ENCODE measurements at regions not wholly inside any gene's neighbourhood (a gene's known extent, or its start where the extent isn't known, plus 50 kb on each side); places are given as distances from the start of the nearest gene placed in this dataset.
A peak's percentile ranks its signal among the peaks of the same experiment; 100 is the strongest.

GRCh38 chr1:39107341-39108290 lies 81.5 kb downstream of the NDUFS5 start:
- Histone ChIP-seq H3K79me2 (ENCODE audit: control insufficient read depth, insufficient read depth, low read length) (peaks cover 82% of the 10 kb centered on the region), H3K27ac (ENCODE audit: control insufficient read depth, insufficient read depth, low read length) (peak overlapping the region; percentile 100), H3K9me3 (ENCODE audit: control insufficient read depth, low read depth, low read length) (no peaks in the 10 kb centered on the region), H3K36me3 (ENCODE audit: control insufficient read depth in 2 of 2, extremely low read depth in 1 of 2, insufficient read depth in 2 of 2, low read length in 2 of 2) (peaks cover 0 to 2% of the 10 kb centered on the region in 2 experiments), H4K20me1 (ENCODE audit: control insufficient read depth, extremely low read depth, insufficient read depth, low read length) (peaks cover 2% of the 10 kb centered on the region), H3K9me1 (ENCODE audit: control insufficient read depth, extremely low read depth, insufficient read depth, low read length) (no peaks in the 10 kb centered on the region), H3K27me3 (ENCODE audit: control insufficient read depth, extremely low read depth, insufficient read depth, low read length) (no peaks in the 10 kb centered on the region), H3K9ac (ENCODE audit: control insufficient read depth, extremely low read depth, insufficient read depth, low read length) (peak overlapping the region; percentile 99), H2AFZ (ENCODE audit: control insufficient read depth, low read length) (no peak overlapping the region), H3K4me1 (ENCODE audit: control insufficient read depth, extremely low read depth, insufficient read depth, low read length) (peaks cover 68% of the 10 kb centered on the region), H3K4me2 (ENCODE audit: control insufficient read depth, extremely low read depth, insufficient read depth, low read depth, low read length) (peak overlapping the region; percentile 89), H3K4me3 (ENCODE audit: control insufficient read depth in 2 of 3, extremely low read depth in 1 of 3, insufficient read depth in 2 of 3, low read depth in 1 of 3, low read length in 3 of 3) (peak overlapping the region; percentile 82 to 97 (median 94))
- dilution Hi-C loops (cut with MboI; ENCODE audit: extremely low pct_ligation_motif_present, low sequenced_read_pairs) = no loop called here
- no peak for TF ChIP-seq EZH2 (IDR thresholded peaks at IDR 0.05; ENCODE audit: low read length)
- TF ChIP-seq, protein P1, sequence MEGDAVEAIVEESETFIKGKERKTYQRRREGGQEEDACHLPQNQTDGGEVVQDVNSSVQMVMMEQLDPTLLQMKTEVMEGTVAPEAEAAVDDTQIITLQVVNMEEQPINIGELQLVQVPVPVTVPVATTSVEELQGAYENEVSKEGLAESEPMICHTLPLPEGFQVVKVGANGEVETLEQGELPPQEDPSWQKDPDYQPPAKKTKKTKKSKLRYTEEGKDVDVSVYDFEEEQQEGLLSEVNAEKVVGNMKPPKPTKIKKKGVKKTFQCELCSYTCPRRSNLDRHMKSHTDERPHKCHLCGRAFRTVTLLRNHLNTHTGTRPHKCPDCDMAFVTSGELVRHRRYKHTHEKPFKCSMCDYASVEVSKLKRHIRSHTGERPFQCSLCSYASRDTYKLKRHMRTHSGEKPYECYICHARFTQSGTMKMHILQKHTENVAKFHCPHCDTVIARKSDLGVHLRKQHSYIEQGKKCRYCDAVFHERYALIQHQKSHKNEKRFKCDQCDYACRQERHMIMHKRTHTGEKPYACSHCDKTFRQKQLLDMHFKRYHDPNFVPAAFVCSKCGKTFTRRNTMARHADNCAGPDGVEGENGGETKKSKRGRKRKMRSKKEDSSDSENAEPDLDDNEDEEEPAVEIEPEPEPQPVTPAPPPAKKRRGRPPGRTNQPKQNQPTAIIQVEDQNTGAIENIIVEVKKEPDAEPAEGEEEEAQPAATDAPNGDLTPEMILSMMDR (optimal IDR thresholded peaks at IDR 0.05 in 1 of 3, IDR thresholded peaks at IDR 0.05 in 1 of 3, conservative IDR thresholded peaks at IDR 0.05 in 1 of 3; ENCODE audit: extremely low read depth in 1 of 3, insufficient read depth in 2 of 3, low read length in 3 of 3) = no peak
- DNase-seq (ENCODE audit: low read depth, low spot score) = no peak
- FAIRE-seq = peak; percentile 9

- Histone ChIP-seq H3K9ac (ENCODE audit: control insufficient read depth, extremely low read depth, insufficient read depth, low read length) (no peak overlapping the region), H2AFZ (ENCODE audit: control insufficient read depth, low read length) (no peak overlapping the region), H3K9me1 (ENCODE audit: control insufficient read depth, extremely low read depth, insufficient read depth, low read length) (no peaks in the 10 kb centered on the region), H3K79me2 (ENCODE audit: control insufficient read depth, insufficient read depth, low read length) (peaks cover 94% of the 10 kb centered on the region), H3K4me2 (ENCODE audit: control insufficient read depth, extremely low read depth, insufficient read depth, low read depth, low read length) (peak overlapping the region; percentile 53), H3K9me3 (ENCODE audit: control insufficient read depth, low read depth, low read length) (no peaks in the 10 kb centered on the region), H3K36me3 (ENCODE audit: control insufficient read depth in 2 of 2, extremely low read depth in 1 of 2, insufficient read depth in 2 of 2, low read length in 2 of 2) (peaks cover 0 to 2% of the 10 kb centered on the region in 2 experiments), H3K4me1 (ENCODE audit: control insufficient read depth, extremely low read depth, insufficient read depth, low read length) (peaks cover 69% of the 10 kb centered on the region), H3K27ac (ENCODE audit: control insufficient read depth, insufficient read depth, low read length) (peak overlapping the region; percentile 94), H3K4me3 (ENCODE audit: control insufficient read depth in 2 of 3, extremely low read depth in 1 of 3, insufficient read depth in 2 of 3, low read depth in 1 of 3, low read length in 3 of 3) (no peak overlapping the region), H4K20me1 (ENCODE audit: control insufficient read depth, extremely low read depth, insufficient read depth, low read length) (peaks cover 7% of the 10 kb centered on the region), H3K27me3 (ENCODE audit: control insufficient read depth, extremely low read depth, insufficient read depth, low read length) (no peaks in the 10 kb centered on the region)
- dilution Hi-C loops (cut with MboI; ENCODE audit: extremely low pct_ligation_motif_present, low sequenced_read_pairs) = no loop called here
- FAIRE-seq (no peak), DNase-seq (ENCODE audit: low read depth, low spot score) (no peak)
- TF ChIP-seq EZH2 (IDR thresholded peaks at IDR 0.05; ENCODE audit: low read length) = no peak
- TF ChIP-seq, protein P1 (optimal IDR thresholded peaks at IDR 0.05 in 1 of 3, IDR thresholded peaks at IDR 0.05 in 1 of 3, conservative IDR thresholded peaks at IDR 0.05 in 1 of 3; ENCODE audit: extremely low read depth in 1 of 3, insufficient read depth in 2 of 3, low read length in 3 of 3) = no peak
These were observed 83.5 kb downstream of the NDUFS5 start for GRCh38 chr1:39109644-39110043.
